NAMALWA (cell line): ENCODE measurements at regions not wholly inside any gene's neighbourhood (a gene's known extent, or its start where the extent isn't known, plus 50 kb on each side); places are given as distances from the start of the nearest gene placed in this dataset.

Experiments
- DNase-seq: peaks from one replicate; pipeline ENCODE4 v3.0.0-alpha.2; 2015; ENCODE audit warnings: low spot score

DNA sequence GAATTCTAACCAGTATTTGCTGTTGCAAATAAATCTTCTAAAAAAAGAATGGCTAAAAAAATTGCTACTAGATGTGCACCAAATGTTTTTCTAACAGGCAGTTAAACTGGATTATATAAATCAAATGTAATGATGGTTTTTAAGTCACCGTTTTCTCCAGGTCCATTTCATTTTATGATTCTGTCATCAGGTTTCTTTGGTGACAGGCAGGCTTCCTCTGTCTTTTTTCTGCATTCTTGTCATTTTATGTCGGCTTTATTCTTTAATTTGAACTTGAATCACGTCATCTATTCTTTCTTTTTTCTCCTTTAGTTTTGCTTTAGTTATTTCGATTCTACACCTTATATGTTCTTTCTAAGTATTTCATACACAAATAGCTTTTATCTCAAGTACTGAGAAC, 212.5 kb downstream of the SOCS6 start:
- no peak for DNase-seq

DNA sequence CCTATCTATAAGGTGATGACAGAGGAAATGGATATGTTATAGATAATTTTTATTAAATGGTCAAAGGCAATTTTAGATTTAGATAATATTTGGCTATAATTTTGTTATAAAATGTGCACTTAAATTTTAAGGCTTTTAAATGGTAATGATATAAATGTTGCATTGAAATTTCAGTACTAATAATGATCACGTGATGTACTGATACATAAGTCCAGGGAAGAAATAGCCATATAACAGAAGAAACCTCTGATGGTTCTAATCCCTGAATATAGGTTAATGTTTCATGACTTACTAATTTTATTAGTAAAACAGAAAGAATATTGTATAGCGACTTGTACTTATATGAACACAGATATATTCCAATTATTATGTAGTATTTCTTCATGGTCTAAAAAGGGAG, 211.9 kb downstream of the SOCS6 start:
- DNase-seq = no peak

DNA sequence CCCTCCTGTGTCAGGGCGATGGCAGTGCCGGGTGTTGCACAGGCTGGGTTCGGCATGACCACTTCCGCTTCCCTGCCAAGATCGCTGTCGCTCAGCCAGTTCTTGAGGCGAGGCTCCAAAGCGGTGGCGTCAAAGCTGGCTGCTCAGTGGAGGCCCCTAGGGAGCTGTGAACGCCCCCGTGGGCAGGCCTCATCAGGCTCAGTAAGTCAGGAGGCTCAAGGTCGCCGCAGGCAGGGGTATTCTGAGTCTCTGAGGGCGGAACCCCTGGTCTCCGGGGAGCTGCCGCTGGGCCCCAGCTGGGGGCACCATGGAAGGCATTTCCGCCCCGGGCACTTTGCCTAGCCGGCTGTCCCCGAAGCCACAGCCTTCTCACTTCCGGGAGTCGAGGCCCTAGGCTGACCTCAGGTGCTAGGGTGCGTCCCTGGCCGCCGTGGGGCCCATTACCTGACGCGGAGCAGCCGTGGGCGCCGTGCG, 210.4 kb downstream of the SOCS6 start:
- no peak for DNase-seq

DNA sequence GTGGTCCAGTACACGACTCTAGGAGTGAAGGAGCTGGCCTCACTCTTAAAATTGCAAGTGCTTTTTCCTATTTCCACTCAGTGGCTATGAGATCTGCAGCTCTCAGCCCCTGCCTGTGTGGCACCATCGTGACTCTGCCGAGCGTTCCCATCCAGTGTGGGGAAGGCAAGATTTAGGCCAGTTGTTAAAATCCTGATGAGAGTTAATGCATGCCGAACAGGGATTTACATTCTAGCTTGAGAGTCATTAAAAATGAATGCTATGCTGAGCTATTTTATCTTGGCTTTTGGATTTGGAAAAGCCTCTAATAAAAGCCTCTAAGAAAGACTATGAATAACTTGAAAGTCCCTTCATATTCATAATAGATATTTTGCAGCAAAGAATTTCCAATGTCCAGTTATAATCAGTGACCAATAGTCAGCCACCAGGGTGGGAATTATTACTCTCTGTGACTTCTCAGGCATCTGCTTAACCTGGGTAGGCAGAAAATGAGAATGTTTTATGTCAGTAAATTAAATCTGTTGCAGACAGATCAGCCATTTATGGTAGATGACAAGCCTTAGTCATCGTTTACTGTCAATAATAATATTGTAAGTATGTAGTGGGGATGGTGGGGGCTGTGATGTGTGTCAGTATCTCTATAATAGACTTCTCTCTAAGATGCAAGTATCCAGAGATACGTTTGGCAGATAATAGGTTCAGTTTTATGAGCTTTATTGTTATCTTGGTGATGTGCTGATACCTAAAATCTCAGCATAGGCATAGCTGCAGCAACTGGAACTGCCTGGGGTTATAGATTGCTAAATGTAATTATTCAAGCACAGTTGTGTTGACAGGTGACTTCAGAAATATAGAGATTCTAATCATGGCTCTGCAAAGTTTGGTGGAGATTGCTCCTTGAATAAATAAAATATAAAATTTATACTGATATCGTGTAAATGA, 207.8 kb downstream of the SOCS6 start:
- DNase-seq = no peak

DNA sequence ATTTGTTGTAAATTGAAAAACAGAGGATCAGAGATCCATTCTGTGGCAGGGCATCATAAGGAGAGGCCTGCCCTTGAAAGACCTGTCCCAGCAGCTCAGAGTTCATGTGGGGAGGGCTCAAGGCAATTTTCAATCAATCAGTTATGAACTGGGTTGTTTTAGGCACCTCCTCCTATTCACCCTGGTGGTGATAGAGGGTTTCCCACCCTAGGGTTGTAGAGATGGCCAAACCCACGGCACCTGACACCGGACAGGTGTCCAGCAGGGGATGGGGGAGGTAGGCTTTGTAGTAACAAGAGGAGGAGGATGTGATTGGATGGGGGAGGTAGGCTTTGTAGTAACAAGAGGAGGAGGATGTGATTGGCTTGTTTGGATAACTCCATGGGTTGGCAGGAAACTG, 205.7 kb downstream of the SOCS6 start:
- DNase-seq = peak; percentile 5

DNA sequence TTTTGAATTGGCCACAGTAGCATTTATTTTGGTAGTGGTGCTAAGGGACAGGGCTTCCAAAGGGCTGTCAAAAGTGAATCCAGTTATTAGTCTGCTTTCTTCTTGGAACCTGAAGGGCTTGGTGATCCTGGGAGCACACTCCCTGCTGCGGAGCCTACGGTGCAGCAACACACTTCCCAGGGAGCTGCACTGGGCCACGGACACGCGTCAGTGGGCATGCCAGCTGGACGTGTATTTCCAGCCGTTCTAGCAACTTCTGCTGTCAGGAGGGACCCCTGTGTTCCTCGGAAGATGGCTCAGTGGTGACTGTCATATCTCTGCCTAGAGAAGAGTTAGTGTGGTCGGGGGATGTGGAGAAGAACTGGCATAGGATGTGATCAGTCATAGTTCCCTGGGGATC, 204.6 kb downstream of the SOCS6 start:
- DNase-seq = no peak

DNA sequence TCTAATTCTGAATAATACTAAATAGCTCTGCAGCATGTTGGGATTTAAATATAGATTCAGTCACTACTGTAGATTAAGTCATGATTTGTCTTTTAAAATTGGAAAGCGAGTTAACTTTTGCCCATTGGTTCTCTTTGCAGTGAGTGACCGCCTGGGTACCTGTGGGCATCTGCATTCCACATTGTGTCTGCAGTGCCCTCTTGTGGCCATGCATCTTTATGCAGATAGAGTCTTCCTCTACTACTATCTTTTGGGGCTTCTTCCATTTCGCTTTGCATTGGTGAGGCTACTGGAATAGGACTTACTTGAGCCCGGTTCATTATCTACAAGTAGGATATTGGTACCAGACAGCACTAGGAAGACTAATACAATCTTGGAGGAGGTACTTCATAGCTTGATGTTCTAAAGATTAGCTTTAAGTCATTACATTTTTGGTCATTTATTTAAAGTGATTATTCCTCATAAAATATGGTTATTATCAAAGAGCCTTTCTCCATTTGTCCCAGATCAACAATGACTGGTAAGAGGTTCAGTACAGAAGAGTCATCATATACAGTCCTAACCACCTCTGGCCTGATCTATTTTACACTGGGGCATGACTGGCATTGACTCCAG, 203.0 kb downstream of the SOCS6 start:
- peak; percentile 76 for DNase-seq

DNA sequence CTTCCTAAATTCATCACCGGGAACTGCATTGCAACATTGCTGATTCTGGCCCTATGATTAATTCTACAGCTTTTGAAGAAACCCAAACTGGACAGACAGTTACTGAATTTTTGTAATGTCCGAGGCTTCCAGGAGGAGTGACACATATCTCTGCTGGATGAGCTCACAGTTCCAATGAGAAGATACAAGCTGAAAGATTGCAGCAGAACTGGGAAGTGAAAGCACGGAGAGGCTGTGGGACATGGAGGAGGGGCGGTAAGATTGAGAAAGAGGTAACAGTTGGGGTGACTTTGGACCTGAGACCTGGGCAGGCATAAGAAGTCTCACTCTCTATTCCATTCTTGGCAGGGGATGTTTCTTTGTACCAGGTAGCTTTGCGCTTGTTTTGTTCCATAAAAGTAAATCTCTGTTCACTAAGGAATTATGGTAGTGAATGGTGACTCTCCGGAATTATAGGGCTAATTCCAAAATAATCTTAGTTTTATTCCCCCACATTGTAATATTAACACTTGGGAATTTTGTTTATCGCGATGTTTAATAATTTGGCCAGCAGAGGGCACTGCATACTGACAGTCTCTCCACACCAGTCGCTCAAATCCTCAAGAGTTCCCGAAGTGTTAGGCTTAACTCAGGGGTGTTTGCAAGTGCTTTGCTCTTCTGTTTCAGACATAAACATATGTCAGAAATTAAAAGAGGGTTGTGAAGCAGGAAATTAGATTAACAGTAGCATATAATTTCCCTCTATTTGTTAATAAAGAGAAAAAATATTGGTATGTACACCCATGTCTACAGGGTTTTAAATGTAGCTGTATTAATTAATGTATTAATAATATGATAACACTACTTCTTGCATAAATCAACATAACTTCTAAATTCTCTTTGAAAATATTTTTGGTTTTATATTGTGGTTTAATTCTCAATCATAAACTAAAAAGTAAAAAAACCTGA, 201.4 kb downstream of the SOCS6 start:
- peak; percentile 63 for DNase-seq

DNA sequence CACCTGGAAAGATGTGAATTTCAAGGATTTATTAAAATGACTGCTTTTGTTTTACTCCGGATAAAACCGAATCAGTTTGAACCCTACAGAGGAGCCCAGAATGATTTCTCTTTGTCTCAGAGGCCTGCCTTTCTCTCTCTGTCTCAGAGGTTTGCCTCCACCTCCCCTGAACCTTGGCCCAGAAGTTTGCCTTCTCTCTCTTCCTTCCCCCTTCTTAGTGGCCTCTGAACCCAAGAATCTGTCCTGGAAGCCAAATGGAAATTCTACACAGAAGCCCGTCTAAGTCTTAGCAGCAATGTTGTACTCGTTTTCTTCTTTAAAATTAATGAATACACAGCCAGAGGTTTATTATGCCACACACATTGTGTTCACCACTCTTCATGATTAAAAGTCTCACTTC, 200.7 kb downstream of the SOCS6 start:
- DNase-seq = no peak

DNA sequence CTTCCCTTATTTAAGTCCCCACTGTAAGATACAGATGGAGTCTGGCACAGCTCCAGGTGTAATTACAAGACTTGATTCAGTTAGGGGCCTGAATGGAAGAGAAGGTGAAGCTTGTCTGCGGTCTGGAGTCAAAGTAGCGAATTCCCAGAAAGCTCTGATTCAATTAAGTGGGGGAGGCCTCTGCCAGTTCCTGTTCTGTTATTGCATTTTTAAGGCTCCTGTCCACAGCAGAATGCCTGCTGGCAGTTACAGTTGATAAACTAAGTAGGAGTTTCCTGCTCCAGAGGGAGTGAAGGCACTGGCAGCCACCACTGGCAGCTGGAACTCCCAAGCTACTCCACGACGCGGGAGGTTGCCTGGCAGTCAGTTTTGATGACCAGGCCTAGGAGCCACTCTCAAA, 181.1 kb downstream of the SOCS6 start:
- DNase-seq = no peak

DNA sequence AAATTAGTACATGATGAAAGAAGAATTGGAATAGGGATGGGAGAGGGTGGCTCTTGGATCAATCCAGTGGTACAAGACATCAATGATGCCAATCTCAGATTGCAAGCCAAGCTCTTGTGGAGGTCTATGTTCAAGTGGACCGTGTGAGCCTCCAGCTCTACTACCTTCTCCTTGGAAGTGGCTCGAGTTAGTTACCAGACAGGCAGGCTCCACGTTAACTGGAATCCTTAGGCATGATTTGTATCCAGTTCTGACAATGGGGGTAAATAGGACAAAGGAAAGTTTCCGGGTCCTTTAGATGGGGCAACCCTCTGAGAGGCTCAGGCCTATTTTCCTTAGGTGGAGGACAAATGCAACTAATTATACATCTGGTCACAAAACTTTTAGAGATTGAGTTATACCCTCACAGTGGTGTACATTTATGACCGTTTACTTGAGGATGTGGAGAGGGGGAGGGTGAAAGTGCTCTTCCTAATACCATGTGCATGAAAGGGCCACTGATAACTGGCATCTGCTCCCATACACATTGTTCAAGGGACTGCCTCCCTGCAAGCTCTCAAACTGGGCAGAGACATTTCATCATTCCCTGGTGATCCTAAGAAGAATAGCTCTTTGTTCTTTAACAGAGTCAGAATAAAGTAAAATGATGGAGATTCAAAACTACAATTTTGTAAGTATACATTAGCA, 180.2 kb downstream of the SOCS6 start:
- DNase-seq = no peak

DNA sequence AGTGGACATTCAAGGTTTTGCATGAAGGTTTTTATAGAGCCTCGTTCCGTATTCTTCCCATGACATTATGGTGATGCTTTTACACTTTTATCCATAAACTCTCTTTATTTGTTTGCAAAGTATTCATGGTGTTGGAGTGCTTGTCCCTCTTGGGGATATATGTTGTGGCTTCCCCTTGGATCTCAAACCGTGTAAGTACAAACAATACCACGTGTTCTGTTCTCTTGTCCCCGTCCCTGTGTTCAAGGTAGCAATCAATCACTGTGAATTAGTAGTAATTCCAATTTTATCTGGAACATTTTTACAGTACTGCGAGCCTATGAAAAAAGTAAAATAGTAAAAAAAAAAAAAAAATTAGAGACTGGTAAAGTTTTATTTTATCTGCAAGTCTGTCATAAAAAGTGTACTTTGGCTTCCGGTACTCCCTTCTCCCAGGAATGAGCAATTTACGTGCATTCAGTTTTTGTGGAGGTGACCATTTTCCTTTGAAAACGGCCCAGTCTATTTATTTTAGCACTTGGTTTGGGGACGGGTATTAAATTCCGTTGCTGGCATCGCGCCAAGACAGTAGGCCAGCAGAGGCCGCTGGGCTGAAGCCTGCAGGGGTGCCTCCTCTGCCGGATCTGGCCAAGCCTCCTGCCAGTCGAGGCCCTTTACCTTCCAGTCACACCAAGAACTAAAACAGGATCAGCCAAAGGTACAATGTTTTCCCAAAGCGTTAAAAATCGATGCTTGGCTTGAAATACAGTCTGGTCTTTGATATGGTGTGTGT, 175.7 kb downstream of the SOCS6 start:
- no peak for DNase-seq

DNA sequence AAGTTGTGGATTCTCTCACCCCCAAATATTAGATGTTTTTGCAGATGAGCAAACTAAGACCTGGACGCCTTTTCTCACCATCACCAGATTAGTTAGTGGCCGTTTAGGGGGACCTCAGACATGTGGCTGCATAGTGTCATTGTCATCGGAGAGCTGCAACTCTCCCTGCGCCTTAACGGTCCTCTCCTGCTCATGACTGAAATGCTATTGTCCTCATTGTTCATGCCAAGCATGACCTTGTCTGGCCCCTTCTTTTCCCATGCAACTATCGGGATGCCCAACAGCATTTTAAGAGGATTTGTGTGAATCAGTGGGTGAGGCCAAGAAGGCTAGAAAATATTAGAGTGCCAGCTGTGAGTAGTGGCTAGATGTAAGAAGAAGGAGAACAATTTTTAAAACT, 174.2 kb downstream of the SOCS6 start:
- no peak for DNase-seq

DNA sequence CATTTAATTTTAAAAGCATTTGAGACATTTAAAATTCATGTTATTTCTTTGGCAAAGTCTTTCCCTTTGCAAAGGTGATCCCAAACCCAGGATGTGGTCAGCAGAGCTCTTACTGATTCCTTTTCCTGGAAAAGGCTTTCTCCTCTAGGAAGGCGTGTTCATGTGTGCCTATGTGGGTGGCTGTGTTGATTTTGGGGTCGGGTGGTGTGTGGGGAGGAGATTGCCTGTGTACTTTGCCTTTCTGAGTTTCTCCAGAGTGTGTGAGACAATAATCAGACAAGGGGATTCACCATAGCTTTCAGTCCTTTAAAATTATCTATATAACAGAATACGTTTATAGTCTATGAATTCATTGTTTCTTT, 173.2 kb downstream of the SOCS6 start:
- no peak for DNase-seq

DNA sequence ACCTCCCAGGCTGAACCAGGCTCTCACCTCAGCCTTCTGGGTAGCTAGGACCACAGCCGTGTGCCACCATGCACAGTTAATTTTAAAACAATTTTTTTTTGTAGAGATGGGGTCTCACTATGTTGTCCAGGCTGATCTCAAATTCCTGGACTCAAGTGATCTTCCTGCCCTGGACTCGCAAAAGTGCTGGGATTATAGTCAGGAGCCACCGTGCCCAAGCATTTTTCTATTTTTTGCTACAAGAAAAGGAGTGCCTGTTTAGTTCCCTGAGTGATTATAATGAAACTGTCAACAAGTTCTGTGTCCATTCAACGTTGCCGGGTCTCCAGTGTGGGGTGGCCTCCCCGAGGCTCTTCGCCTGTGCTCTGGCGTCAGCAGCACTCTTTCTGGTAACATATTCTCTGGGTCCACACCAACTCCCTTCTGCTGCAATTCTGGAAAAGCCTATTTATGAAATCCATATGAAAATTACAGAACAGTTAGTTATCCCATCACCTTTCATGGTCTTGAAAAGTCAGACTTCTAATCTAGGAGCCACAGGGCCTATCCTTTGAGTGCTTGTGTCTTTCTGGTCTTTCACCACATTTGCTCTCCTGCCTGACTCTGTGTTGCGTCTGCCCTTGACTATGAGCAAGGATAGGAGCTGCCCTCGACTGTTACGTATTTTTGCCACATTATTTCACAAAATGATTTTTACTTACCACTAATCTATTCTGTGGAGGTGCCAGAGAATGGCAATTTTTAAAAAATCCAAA, 172.7 kb downstream of the SOCS6 start:
- no peak for DNase-seq

DNA sequence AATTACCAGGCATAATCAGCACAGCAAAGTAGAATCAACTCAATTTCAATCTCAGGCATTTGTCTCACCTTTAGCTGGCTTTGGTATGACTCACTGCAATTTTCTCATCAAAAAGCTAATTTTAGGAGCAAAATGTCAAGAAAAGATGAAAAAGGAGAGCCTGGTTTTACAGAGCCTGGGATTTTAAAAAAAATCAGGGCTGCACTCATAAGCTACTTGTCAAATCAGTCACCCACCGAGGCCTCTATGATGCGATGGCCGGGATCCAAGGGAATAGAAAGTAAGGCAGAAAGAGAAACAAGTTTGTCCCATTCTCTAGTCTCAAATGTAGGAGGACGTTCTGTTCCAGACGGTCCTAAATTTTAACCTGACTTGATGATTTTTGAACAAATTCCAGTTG, 170.9 kb downstream of the SOCS6 start:
- DNase-seq = no peak

DNA sequence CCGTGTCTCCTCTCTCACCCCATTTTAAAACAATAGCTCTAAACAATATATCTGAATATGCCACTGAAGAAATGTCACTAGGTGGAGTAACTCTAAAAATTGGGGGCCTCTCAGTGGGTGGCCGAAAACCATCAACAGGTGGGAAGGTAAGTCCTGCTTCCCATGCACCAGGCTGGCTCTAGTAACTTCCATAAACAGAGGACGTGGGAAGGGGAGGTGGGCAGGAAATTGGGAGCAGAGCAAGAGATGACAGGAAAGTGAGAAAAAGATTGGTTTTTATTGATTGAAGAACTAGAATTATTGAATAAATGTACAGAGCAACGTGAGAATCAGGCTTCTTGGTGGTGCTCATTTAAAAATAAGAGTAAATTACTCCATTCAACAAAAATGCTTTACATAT, 170.4 kb downstream of the SOCS6 start:
- DNase-seq = no peak

DNA sequence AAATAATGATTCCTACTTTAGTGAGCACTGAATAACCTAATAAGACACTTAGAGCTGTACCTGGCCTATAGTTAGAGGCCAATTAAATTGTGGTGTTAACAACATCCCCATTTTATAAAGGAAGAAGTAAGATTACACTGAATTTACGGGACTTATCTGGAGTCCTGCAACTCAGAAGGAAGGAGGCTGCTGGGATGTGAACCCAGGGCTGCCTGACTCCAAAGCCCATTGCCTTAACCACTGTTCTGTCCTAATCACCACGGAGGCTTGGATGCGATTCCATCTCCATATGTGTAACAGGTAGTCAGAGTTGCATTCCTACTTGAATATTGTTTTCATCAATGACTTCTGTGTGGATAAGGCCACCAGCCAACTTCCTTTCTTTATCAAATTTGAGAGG, 168.9 kb downstream of the SOCS6 start:
- DNase-seq = no peak

DNA sequence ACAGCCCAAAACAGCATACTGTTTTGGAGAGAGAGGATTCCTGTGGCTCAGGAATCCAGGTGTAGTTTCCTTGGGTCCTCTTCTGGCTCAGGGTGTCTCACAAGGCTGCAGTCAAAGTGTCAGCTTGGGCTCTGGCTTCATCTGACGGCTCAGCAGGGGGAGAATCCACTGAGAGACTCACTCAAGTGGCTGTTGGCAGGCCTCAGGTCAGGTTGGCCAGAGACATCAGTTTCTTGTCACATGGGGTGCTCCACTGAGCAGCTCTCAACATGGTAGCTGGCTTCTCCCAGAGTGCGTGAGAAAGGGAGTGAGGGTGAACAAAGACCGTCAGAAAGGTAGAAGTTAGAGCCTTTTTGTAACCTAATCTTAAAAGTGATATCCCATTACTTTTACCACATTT, 168.4 kb downstream of the SOCS6 start:
- DNase-seq = no peak

DNA sequence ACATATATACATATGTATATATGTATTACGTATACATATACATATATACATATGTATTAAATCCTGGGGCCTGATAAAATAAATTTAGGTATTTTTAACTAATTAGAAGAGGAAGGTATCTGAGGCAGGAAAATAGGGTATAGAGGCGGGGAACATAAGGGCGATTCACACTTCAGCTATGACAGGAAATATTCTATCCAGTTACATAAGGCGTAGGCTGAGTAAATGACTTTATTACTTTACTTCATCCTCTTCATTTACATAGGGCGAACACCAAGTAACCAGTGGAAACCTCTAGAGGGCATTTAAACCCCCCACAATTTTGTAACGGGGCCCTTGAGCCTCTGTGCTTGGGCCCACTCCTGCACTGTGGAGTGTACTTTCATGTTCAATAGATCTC, 167.5 kb downstream of the SOCS6 start:
- DNase-seq = no peak
